HG02623 (cell line): ENCODE measurements at regions not wholly inside any gene's neighbourhood (a gene's known extent, or its start where the extent isn't known, plus 50 kb on each side); places are given as distances from the start of the nearest gene placed in this dataset.

Source experiments
- ATAC-seq: cut with Tn5 transposase; IDR thresholded peaks from one replicate; pipeline ENCODE4 v1.9.1; 2021; ENCODE audit warnings: moderate library complexity; ENCODE audit not compliant: unreplicated experiment

- no peak for ATAC-seq
Measured at GRCh38 chr3:64957408-64958198, 269.8 kb upstream of the ADAMTS9 start.

- ATAC-seq = no peak
Measured at GRCh38 chr3:64956711-64957325, 269.0 kb upstream of the ADAMTS9 start.

GRCh38 chr3:64954995-64955636 lies 267.3 kb upstream of the ADAMTS9 start:
- no peak for ATAC-seq

- no peak for ATAC-seq
Measured at GRCh38 chr3:64945171-64945729, 257.4 kb upstream of the ADAMTS9 start.

- no peak for ATAC-seq
Measured at GRCh38 chr3:64943866-64944265, 256.1 kb upstream of the ADAMTS9 start.

- ATAC-seq = no peak
Measured at GRCh38 chr3:64940596-64941348, 253.0 kb upstream of the ADAMTS9 start.

- ATAC-seq = no peak
Measured at GRCh38 chr3:64939747-64940450, 252.1 kb upstream of the ADAMTS9 start.

GRCh38 chr3:64939309-64939708 lies 251.5 kb upstream of the ADAMTS9 start:
- ATAC-seq = no peak

GRCh38 chr3:64936556-64936955 lies 248.8 kb upstream of the ADAMTS9 start:
- no peak for ATAC-seq

- ATAC-seq = no peak
Measured at GRCh38 chr3:64935971-64936370, 248.2 kb upstream of the ADAMTS9 start.

GRCh38 chr3:64932666-64933342 lies 245.0 kb upstream of the ADAMTS9 start:
- ATAC-seq = no peak

GRCh38 chr3:64932016-64932518 lies 244.3 kb upstream of the ADAMTS9 start:
- no peak for ATAC-seq

- no peak for ATAC-seq
Measured at GRCh38 chr3:64930891-64931290, 243.1 kb upstream of the ADAMTS9 start.

GRCh38 chr3:64928683-64929082 lies 240.9 kb upstream of the ADAMTS9 start:
- no peak for ATAC-seq

- ATAC-seq = no peak
Measured at GRCh38 chr3:64927689-64928088, 239.9 kb upstream of the ADAMTS9 start.

- no peak for ATAC-seq
Measured at GRCh38 chr3:64925575-64925974, 237.8 kb upstream of the ADAMTS9 start.

- ATAC-seq = no peak
Measured at GRCh38 chr3:64924961-64925360, 237.2 kb upstream of the ADAMTS9 start.

- no peak for ATAC-seq
Measured at GRCh38 chr3:64922213-64922612, 234.4 kb upstream of the ADAMTS9 start.

GRCh38 chr3:64921281-64922065 lies 233.7 kb upstream of the ADAMTS9 start:
- no peak for ATAC-seq
